ENCODE measurements at regions not wholly inside any gene's neighbourhood (a gene's known extent, or its start where the extent isn't known, plus 50 kb on each side); places are given as distances from the start of the nearest gene placed in this dataset.

DNA sequence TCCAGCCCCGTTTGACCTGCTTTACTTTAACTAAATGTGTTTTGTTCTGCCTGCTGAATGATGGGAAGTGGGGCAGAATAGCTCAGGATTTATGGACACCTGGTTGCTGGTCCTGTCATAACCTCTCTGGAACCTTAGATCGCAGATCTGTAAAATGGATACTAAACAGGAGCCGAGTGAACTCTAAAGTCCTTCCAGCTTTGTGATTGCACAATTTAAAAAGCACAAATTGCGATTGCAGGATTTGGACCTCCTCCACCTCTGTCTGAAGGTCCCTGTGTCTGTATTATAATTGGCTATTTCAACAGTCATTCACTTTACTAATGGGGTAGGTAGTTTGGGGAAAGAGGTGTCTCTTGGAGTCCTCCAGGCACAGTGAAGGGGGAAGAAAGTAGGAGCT, 220.4 kb downstream of the LY86 start:
- TF ChIP-seq CTCF (IDR thresholded peaks at IDR 0.05; ENCODE audit: insufficient read depth, low read length, poor library complexity, severe bottlenecking): no peak
- DNase-seq (ENCODE audit: extremely low read depth, insufficient read length): no peak
- H3K27me3 ChIP-seq (replicated peaks; ENCODE audit: control insufficient read depth, insufficient read depth, low read length): no peaks in the 10 kb centered on the region
- H3K36me3 ChIP-seq (ENCODE audit: control insufficient read depth, insufficient read depth, low read length): no peaks in the 10 kb centered on the region
- no peak overlapping the region for H3K4me3 ChIP-seq (replicated peaks; ENCODE audit: low read depth, low read length)

DNA sequence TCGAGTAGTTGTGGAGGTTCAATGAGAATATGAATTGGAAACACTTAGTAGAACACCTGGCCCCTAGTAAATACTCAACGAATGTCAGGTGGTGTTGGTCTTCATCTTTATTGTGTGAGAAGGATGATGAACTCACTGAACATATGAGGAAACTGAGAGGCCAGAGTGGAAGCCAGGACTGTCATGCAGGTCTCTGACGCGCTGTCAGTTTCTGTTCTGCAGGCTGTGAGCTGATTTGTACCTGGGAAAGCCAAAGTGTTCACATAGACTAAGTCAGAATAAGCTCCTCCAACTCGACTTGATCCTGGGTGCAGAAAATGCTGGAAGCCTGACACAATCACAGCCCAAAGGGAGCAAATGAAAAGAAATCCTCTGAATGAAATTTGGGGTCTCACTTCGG, 222.2 kb downstream of the LY86 start:
- H3K36me3 ChIP-seq (ENCODE audit: control insufficient read depth, insufficient read depth, low read length): no peaks in the 10 kb centered on the region
- no peak for DNase-seq (ENCODE audit: extremely low read depth, insufficient read length)
- no peaks in the 10 kb centered on the region for H3K27me3 ChIP-seq (replicated peaks; ENCODE audit: control insufficient read depth, insufficient read depth, low read length)
- peak overlapping the region; percentile 42 for H3K4me3 ChIP-seq (replicated peaks; ENCODE audit: low read depth, low read length)
- TF ChIP-seq CTCF (IDR thresholded peaks at IDR 0.05; ENCODE audit: insufficient read depth, low read length, poor library complexity, severe bottlenecking): no peak

DNA sequence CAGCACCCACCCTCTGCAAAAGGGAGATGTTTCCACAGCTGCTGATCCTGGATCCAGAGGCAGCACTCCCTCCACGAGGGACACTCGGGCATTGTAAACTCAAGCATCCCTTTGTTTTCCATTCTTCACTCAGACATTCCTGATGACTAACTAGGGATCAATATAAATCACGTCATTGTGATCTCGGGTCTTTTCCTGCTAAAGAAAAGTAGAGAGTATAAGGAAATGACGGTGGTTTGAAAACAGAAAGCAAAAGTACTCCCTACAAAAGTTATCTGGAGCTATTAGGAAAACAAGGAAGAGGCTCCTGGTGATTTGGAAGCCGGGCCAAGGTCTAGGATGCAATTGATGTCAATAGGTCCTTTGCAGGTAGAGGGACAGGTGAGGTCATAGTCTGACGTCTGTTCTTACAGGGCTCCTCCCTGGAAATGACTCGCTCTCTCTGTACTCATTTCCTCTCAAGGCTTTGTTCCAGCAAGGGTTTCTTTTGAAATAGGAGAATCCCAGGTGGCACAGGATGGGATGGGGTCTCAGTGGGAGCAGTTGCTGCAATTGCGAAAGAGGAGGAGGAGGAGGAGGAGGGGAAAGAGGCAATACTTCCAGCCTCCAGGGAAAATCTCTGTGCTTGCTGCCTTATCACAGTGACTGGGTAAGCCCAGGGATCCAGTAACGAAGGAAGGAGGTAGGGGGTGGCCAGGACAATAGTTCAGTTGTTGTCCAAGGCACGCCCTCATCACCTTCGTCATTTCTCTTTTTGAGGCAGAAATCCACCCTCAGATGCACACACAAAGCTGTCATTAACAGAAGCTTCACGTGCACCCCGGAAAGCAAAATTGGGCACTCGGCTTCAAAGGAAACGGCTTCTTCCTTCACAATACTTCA, 222.8 kb downstream of the LY86 start:
- Histone ChIP-seq H3K27me3 (replicated peaks; ENCODE audit: control insufficient read depth, insufficient read depth, low read length) (no peaks in the 10 kb centered on the region), H3K36me3 (ENCODE audit: control insufficient read depth, insufficient read depth, low read length) (no peaks in the 10 kb centered on the region), H3K4me3 (replicated peaks; ENCODE audit: low read depth, low read length) (peak overlapping the region; percentile 42)
- DNase-seq (ENCODE audit: extremely low read depth, insufficient read length): no peak
- no peak for TF ChIP-seq CTCF (IDR thresholded peaks at IDR 0.05; ENCODE audit: insufficient read depth, low read length, poor library complexity, severe bottlenecking)

DNA sequence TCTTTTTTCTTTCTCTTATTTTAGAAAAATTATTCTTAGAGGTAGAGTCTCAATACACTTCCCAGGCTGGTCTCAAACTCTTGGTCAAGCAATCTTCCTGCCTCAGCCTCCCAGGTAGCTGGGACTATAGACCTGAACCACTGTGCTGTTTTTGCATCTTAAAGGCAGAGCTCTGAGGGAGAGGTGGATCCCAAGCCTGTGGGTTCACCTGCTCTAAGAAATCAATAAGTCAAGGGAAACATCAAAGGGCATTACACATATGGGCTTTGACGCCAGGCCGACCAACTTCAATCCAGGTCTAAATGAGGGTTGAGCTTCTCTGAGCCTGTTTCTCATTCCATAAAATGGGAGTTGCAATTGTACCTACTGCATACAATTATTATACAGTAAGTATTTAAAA, 223.9 kb downstream of the LY86 start:
- DNase-seq (ENCODE audit: extremely low read depth, insufficient read length): no peak
- no peaks in the 10 kb centered on the region for H3K27me3 ChIP-seq (replicated peaks; ENCODE audit: control insufficient read depth, insufficient read depth, low read length)
- H3K4me3 ChIP-seq (replicated peaks; ENCODE audit: low read depth, low read length): no peak overlapping the region
- H3K36me3 ChIP-seq (ENCODE audit: control insufficient read depth, insufficient read depth, low read length): no peaks in the 10 kb centered on the region
- no peak for TF ChIP-seq CTCF (IDR thresholded peaks at IDR 0.05; ENCODE audit: insufficient read depth, low read length, poor library complexity, severe bottlenecking)

- Histone ChIP-seq H3K27me3 (replicated peaks; ENCODE audit: control insufficient read depth, insufficient read depth, low read length) (no peaks in the 10 kb centered on the region), H3K36me3 (ENCODE audit: control insufficient read depth, insufficient read depth, low read length) (no peaks in the 10 kb centered on the region), H3K4me3 (replicated peaks; ENCODE audit: low read depth, low read length) (no peak overlapping the region)
- no peak for TF ChIP-seq CTCF (IDR thresholded peaks at IDR 0.05; ENCODE audit: insufficient read depth, low read length, poor library complexity, severe bottlenecking)
- no peak for DNase-seq (ENCODE audit: extremely low read depth, insufficient read length)
These were observed 227.2 kb downstream of the LY86 start for GRCh38 chr6:6815732-6816131.
